ENCODE measurements at regions not wholly inside any gene's neighbourhood (a gene's known extent, or its start where the extent isn't known, plus 50 kb on each side); places are given as distances from the start of the nearest gene placed in this dataset.
"Not testable (repeated sequence)": the region's sequence is repeated elsewhere in the genome, so short reads cannot be mapped to it uniquely, and the experiment has no call there.

- Mint-ChIP-seq H3K27me3 (peaks cover 8% of the 10 kb centered on the region), H3K9me3 (peaks cover 23% of the 10 kb centered on the region), H3K27ac (no peak overlapping the region), H3K36me3 (no peaks in the 10 kb centered on the region), H3K4me3 (no peak overlapping the region), H3K4me1 (ENCODE audit: low read depth) (no peaks in the 10 kb centered on the region)
- ChIA-PET POLR2A (no interaction called here), CTCF (no interaction called here)
- DNase-seq, result no peak
- intact Hi-C loops (cut with micrococcal nuclease), result no loop called here
Observed at GRCh38 chr6:16909658-16910360, 148.5 kb upstream of the ATXN1 start.

GRCh38 chr6:16907991-16908390 lies 146.7 kb upstream of the ATXN1 start:
- CTCF ChIA-PET, result no interaction called here
- H3K36me3 Mint-ChIP-seq, result no peaks in the 10 kb centered on the region
- intact Hi-C loops (cut with micrococcal nuclease), result no loop called here

GRCh38 chr6:16904957-16905356 lies 143.7 kb upstream of the ATXN1 start:
- ChIA-PET CTCF (no interaction called here), POLR2A (no interaction called here)
- Mint-ChIP-seq H3K27me3 (peaks cover 26% of the 10 kb centered on the region), H3K4me3 (no peak overlapping the region), H3K36me3 (no peaks in the 10 kb centered on the region), H3K4me1 (ENCODE audit: low read depth) (no peaks in the 10 kb centered on the region), H3K9me3 (no peaks in the 10 kb centered on the region), H3K27ac (no peak overlapping the region)
- no peak for DNase-seq
- intact Hi-C loops (cut with micrococcal nuclease), result no loop called here

More at GRCh38 chr6:16907991-16908390, 146.7 kb upstream of the ATXN1 start:
- Mint-ChIP-seq H3K27ac (no peak overlapping the region), H3K4me1 (ENCODE audit: low read depth) (no peaks in the 10 kb centered on the region), H3K27me3 (peaks cover 20% of the 10 kb centered on the region), H3K4me3 (no peak overlapping the region), H3K9me3 (peaks cover 12% of the 10 kb centered on the region)
- DNase-seq, result no peak
- POLR2A ChIA-PET, result no interaction called here

GRCh38 chr6:16903470-16903869 lies 142.2 kb upstream of the ATXN1 start:
- Mint-ChIP-seq H3K4me1 (ENCODE audit: low read depth) (no peaks in the 10 kb centered on the region), H3K36me3 (no peaks in the 10 kb centered on the region), H3K4me3 (no peak overlapping the region), H3K27me3 (peaks cover 28% of the 10 kb centered on the region), H3K9me3 (no peaks in the 10 kb centered on the region), H3K27ac (no peak overlapping the region)
- CTCF ChIA-PET, result no interaction called here
- intact Hi-C loops (cut with micrococcal nuclease), result no loop called here
- POLR2A ChIA-PET, result no interaction called here
- DNase-seq, result no peak

GRCh38 chr6:16902502-16902901 lies 141.2 kb upstream of the ATXN1 start:
- H3K36me3 Mint-ChIP-seq, result no peaks in the 10 kb centered on the region
- peaks cover 28% of the 10 kb centered on the region for H3K27me3 Mint-ChIP-seq
- H3K27ac Mint-ChIP-seq, result no peak overlapping the region
- no peak overlapping the region for H3K4me3 Mint-ChIP-seq
- no peak for DNase-seq
- H3K9me3 Mint-ChIP-seq, result no peaks in the 10 kb centered on the region
- H3K4me1 Mint-ChIP-seq (ENCODE audit: low read depth), result no peaks in the 10 kb centered on the region
- CTCF ChIA-PET, result interaction anchor here (0.6 kb wide), 1 partner anchor 681 kb away, joined by 3 read pairs; no protein-coding TSS in a partner anchor
- POLR2A ChIA-PET, result no interaction called here
- intact Hi-C loops (cut with micrococcal nuclease), result no loop called here

GRCh38 chr6:16901782-16902181 lies 140.5 kb upstream of the ATXN1 start:
- intact Hi-C loops (cut with micrococcal nuclease), result no loop called here
- H3K27ac Mint-ChIP-seq, result no peak overlapping the region
- no peaks in the 10 kb centered on the region for H3K4me1 Mint-ChIP-seq (ENCODE audit: low read depth)
- peaks cover 29% of the 10 kb centered on the region for H3K27me3 Mint-ChIP-seq
- CTCF ChIA-PET, result interaction anchor here (0.6 kb wide), 1 partner anchor 682 kb away, joined by 3 read pairs; no protein-coding TSS in a partner anchor
- H3K9me3 Mint-ChIP-seq, result no peaks in the 10 kb centered on the region
- POLR2A ChIA-PET, result no interaction called here
- H3K4me3 Mint-ChIP-seq, result no peak overlapping the region
- DNase-seq, result no peak
- H3K36me3 Mint-ChIP-seq, result no peaks in the 10 kb centered on the region

- no peak overlapping the region for H3K27ac Mint-ChIP-seq
- peaks cover 29% of the 10 kb centered on the region for H3K27me3 Mint-ChIP-seq
- POLR2A ChIA-PET, result no interaction called here
- no peaks in the 10 kb centered on the region for H3K4me1 Mint-ChIP-seq (ENCODE audit: low read depth)
- H3K9me3 Mint-ChIP-seq, result no peaks in the 10 kb centered on the region
- no peak overlapping the region for H3K4me3 Mint-ChIP-seq
- H3K36me3 Mint-ChIP-seq, result no peaks in the 10 kb centered on the region
- CTCF ChIA-PET, result no interaction called here
- intact Hi-C loops (cut with micrococcal nuclease), result no loop called here
- no peak for DNase-seq
Observed at GRCh38 chr6:16901306-16901705, 140.0 kb upstream of the ATXN1 start.

GRCh38 chr6:16898640-16899396 lies 137.6 kb upstream of the ATXN1 start:
- Mint-ChIP-seq H3K27ac (no peak overlapping the region), H3K9me3 (peaks cover 6% of the 10 kb centered on the region), H3K4me1 (ENCODE audit: low read depth) (no peaks in the 10 kb centered on the region), H3K4me3 (no peak overlapping the region), H3K36me3 (no peaks in the 10 kb centered on the region), H3K27me3 (peaks cover 21% of the 10 kb centered on the region)
- DNase-seq, result no peak
- intact Hi-C loops (cut with micrococcal nuclease), result no loop called here
- POLR2A ChIA-PET, result no interaction called here
- CTCF ChIA-PET, result no interaction called here

- no peak for DNase-seq
- POLR2A ChIA-PET, result no interaction called here
- Mint-ChIP-seq H3K4me1 (ENCODE audit: low read depth) (no peaks in the 10 kb centered on the region), H3K9me3 (peaks cover 9% of the 10 kb centered on the region), H3K27ac (no peak overlapping the region), H3K27me3 (peaks cover 17% of the 10 kb centered on the region), H3K36me3 (no peaks in the 10 kb centered on the region), H3K4me3 (no peak overlapping the region)
- intact Hi-C loops (cut with micrococcal nuclease), result no loop called here
- CTCF ChIA-PET, result interaction anchor here (0.6 to 0.9 kb wide), 3 partner anchors 69 to 384 kb away, joined by 3 read pairs; no protein-coding TSS in a partner anchor
Observed at GRCh38 chr6:16897669-16898068, 136.4 kb upstream of the ATXN1 start.

GRCh38 chr6:16894301-16894700 lies 133.0 kb upstream of the ATXN1 start:
- no peak for DNase-seq
- ChIA-PET CTCF (interaction anchor here (2.1 kb wide), 1 partner anchor 192 kb away, joined by 6 read pairs; no protein-coding TSS in a partner anchor), POLR2A (no interaction called here)
- intact Hi-C loops (cut with micrococcal nuclease), result no loop called here
- peaks cover 9% of the 10 kb centered on the region for H3K9me3 Mint-ChIP-seq
- H3K36me3 Mint-ChIP-seq, result no peaks in the 10 kb centered on the region
- H3K27me3 Mint-ChIP-seq, result peaks cover 8% of the 10 kb centered on the region
- no peak overlapping the region for H3K27ac Mint-ChIP-seq
- H3K4me1 Mint-ChIP-seq (ENCODE audit: low read depth), result no peaks in the 10 kb centered on the region
- no peak overlapping the region for H3K4me3 Mint-ChIP-seq

- peaks cover 10% of the 10 kb centered on the region for H3K27me3 Mint-ChIP-seq
- H3K4me3 Mint-ChIP-seq; H3K27ac Mint-ChIP-seq; H3K4me1 Mint-ChIP-seq (ENCODE audit: low read depth); H3K9me3 Mint-ChIP-seq; CTCF ChIA-PET; DNase-seq; H3K36me3 Mint-ChIP-seq; POLR2A ChIA-PET; intact Hi-C loops (cut with micrococcal nuclease): not testable (repeated sequence)
Observed at GRCh38 chr6:16891110-16891509, 129.8 kb upstream of the ATXN1 start.

GRCh38 chr6:16885411-16886160 lies 124.3 kb upstream of the ATXN1 start:
- Mint-ChIP-seq H3K27ac (no peak overlapping the region), H3K4me3 (no peak overlapping the region), H3K27me3 (peaks cover 27% of the 10 kb centered on the region), H3K36me3 (no peaks in the 10 kb centered on the region), H3K4me1 (ENCODE audit: low read depth) (no peaks in the 10 kb centered on the region), H3K9me3 (no peaks in the 10 kb centered on the region)
- no peak for DNase-seq
- ChIA-PET POLR2A (no interaction called here), CTCF (no interaction called here)
- intact Hi-C loops (cut with micrococcal nuclease), result no loop called here

All from activated CD4-positive, alpha-beta memory T cell treated with anti-CD3 and anti-CD28 coated beads for 36 hours (primary cell).